ENCODE measurements at regions not wholly inside any gene's neighbourhood (a gene's known extent, or its start where the extent isn't known, plus 50 kb on each side); places are given as distances from the start of the nearest gene placed in this dataset.

DNA sequence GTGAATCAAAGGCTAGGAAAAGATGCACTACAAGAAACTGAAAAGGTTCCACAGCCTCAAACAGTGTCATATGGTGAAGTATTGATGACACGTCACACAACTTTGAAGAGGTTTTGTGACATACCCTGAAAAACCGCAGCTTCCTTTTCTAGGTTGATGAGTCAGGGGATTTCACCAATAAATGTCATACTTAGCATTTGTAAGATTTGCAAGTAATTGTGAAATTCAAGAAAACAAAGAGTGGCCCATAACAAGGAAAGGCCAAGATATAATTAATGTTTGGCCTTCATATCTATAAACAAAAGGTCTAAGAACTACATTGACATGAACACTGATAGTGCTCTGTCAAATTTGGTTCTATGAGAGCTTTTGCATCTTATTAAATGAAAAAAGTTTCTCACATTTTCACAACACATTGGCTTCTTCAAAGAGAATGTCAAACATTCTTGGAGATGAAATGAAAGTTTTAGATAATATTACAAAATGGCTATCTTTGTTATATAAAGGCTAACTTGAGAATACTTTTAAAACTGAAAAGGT, 62.0 kb upstream of the NAMPT start:
- TF ChIP-seq, protein P1, sequence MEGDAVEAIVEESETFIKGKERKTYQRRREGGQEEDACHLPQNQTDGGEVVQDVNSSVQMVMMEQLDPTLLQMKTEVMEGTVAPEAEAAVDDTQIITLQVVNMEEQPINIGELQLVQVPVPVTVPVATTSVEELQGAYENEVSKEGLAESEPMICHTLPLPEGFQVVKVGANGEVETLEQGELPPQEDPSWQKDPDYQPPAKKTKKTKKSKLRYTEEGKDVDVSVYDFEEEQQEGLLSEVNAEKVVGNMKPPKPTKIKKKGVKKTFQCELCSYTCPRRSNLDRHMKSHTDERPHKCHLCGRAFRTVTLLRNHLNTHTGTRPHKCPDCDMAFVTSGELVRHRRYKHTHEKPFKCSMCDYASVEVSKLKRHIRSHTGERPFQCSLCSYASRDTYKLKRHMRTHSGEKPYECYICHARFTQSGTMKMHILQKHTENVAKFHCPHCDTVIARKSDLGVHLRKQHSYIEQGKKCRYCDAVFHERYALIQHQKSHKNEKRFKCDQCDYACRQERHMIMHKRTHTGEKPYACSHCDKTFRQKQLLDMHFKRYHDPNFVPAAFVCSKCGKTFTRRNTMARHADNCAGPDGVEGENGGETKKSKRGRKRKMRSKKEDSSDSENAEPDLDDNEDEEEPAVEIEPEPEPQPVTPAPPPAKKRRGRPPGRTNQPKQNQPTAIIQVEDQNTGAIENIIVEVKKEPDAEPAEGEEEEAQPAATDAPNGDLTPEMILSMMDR (IDR thresholded peaks at IDR 0.05): no peak
- no peak for TF ChIP-seq POLR2A (IDR thresholded peaks at IDR 0.05)
